NCI-H510A treated with DMSO at 0.1 percent for 48 hours (cell line): ENCODE measurements at regions not wholly inside any gene's neighbourhood (a gene's known extent, or its start where the extent isn't known, plus 50 kb on each side); places are given as distances from the start of the nearest gene placed in this dataset.
A peak's percentile ranks its signal among the peaks of the same experiment; 100 is the strongest.

ENCODE experiments used
- DNase-seq: peaks from one replicate; lab custom pipeline; 2025; lab: John Stamatoyannopoulos, UW

DNA sequence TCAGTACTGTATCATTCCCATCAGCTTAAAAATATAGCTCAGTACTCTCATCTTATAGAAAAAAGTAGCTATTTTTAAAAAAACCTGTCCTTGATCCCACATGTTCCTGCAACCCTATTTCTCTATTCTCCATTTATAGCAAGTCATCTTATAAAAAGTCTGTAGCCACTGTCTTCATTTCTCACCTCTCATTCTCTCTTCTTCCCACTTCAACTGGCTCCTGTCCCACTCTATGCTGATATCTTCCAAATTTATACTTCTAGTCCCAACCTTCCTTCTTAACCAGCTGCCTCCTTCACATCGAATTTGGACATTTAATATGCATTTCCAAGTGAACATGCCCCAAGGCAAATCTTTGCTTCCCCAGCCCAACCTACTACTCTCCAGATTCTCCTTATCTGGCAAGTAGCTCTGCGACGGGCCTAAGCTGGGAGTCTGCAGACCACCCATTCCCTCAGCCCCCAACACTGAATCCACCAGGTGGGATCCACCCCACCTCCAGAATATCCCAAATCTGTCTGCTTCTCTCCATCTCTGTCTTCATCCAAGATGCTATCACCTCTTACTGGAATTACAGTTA, 52.0 kb upstream of the TANC2 start:
- DNase-seq: no peak

DNA sequence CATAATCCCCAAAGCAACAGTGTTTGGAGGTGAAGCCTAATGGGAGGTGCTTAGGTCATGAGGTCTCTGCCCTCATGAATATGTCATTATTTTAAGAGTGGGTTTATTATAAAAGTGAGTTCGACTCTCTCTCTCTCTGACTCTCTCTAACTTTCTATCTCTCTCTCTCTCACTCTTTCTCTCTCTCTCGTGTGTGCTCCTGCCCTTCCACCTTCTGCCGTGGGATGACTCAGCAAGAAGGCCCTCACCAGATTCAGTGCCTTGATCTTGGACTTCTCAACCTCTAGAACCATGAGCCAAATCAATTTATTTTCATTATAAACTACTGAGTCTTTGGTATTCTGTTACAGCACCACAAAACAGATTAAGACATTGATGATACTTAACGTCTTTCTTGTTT, 53.7 kb upstream of the TANC2 start:
- no peak for DNase-seq

DNA sequence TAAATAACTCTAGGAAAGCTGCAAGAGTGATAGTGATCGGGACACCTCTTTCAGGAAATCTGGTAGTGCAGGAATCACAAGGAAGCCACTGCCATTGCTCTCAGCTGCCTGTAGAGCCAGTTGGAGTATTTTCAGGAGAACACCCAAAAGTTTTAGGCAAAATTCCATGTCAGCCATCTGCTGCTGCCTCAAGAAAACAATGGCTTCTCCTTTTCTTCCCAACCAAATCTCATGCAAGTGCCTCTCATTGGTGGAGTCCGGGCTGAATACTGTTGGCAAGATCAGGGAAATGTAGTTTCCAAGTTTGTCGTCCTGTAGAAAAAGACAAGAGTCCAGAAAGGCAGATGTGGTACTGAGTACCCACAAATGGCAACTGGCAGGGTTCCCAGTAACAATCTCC, 54.9 kb upstream of the TANC2 start:
- no peak for DNase-seq

DNA sequence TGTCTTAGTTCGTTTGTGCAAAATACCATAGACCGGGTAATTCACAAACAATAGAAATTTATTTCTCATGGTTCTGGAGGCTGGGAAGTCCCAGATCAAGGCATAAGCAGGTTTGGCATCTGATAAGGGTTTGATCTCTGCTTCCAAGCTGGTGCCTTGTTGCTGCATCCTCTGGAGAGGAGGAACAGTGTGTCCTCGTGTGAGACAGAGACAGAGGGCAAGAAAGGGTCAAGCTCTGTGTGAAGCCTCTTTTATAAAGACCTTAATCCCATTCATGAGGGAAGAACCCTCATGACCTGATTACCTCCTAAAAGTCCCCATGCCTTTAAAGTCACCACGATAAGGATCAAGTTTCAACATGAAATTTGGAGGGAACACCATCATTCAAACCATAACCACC, 55.8 kb upstream of the TANC2 start:
- DNase-seq: no peak

DNA sequence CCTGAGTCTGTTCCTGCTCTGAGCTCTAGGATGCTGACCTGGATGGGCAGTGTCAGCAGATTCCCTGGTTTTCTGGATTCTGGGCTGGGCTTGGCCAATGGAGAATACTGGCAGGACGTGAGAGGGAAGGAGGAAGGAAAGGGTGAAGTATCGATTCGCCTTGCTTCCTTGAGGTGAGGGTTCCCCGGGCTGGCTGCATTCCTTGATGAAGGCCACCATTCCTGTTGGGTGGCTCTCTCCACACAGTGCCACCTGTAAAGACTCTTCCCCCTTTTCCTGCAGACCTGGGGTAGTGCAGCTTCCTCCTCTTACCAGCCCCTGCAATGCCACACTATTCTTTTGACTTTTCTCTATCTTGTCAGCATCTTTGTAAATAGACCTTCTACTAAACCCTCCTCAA, 58.1 kb upstream of the TANC2 start:
- DNase-seq: no peak

DNA sequence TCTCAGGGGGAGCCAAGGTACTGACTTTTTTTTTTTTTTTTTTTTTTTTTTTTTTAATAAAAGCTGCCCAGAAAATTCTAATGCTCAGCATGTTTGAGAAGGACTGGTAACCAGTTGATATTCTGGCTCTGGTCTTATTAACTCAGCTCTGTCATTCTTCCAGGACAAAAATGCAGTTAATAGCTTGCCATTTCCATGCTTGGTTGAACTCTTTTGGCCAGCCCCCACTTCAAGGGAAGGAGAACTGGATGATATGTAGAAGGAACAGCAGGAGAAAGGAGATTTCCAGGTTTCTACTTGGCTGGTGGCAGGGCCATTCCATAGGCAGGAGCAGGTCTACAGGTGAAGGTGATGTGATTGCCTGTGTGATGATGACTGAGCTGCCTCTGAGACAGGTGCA, 59.2 kb upstream of the TANC2 start:
- no peak for DNase-seq

DNA sequence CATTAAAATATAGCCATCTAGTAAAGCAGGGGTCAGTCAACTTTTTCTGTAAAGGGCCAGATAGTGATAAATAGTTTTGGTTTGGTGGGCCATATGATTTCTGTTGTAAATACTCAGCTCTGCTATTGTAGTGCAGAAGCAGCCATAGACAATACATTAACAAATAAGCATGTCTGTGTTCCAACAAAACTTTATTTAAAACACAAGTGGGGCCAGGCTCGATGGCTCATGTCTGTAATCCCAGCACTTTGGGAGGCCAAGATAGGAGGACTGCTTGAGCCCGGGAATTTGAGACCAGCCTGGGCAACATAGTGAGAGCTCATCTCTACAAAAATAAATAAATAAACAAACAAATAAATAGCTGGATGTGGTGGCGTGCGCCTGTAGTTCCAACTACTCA, 60.8 kb upstream of the TANC2 start:
- DNase-seq: no peak

DNA sequence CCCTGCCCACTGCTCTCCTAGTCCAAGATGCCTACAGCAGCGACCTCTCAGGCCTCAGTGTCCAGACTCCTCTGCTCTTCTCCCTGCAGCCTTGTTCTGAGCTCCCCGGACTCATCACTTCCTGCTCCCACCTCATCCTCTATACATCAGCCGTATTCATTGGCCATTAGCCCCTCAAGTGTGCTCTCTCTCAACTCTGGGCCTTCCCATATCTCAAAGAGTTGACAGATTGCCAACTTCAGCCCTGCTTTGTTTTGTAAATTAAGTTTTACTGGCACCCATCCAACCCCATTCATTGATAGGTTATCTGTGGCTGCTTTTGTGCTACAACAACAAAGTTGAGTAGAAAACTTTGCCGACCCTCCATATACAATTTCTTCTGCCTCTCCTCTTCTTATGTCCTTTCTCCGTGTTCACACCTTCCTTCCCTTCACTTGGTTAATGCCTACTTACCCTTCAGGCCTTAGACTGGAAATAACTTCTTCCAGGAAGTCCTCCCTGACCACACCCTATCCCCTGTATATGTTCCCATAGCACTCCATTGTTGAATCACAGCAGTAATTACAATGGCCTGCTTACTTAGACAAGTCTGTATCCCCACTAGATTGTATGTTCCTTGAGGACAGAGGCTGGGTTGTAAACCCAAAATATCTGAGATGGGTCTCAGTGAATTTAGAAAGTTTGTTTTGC, 63.4 kb upstream of the TANC2 start:
- peak; percentile 77 for DNase-seq

DNA sequence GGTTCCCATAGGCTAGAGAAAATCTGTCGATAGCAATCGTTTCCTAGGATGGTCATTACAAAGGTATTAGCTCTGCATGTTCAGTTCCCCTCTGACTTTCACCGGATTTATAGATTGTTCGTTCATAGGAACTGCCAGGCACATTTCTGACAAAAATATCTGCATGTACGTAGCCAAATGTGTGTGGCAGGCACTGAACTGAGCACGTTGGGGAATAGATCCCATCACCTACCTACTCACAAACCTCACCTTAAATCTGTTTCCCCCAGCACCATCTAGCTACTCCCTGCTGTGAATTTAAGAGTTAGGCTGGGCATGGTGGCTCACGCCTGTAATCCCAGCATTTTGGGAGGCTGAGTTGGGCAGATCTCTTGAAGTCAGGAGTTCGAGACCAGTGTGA, 64.5 kb upstream of the TANC2 start:
- DNase-seq: no peak

DNA sequence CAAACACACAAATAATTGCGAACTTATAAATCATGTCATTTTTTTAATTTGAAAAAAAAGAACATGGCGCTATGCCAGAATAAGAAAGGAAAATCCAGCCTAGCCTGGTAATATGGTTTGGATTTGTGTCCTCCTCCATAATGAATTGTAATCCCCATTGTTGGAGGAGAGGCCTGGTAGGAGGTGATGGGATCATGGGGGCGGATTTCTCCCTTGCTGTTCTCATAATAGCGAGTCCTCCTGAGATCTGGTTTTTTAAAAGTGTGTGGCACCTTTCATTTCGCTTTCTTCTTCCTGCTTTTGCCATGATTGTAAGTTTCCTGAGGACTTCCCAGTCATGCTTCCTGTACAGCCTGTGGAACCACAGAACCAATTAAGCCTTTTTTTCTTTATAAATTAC, 65.9 kb upstream of the TANC2 start:
- no peak for DNase-seq

DNA sequence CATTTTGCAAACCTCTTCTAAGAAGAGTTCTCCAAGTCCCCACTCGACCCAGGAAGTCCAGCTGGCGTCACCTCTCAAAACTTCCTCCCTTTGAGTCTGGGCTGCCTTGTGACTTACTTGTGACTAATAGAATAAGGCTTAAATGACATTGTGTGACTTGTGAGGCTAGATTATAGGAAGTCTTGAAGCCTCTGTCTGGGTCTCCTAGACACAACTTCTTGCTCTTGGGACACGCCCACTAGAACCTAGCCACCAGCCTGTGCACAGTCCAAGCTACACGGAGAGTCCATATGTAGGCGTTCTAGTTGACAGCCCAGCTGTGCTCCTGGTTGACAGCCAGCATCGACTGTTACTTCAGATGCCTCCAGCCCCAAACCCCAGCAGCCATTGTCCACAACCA, 66.7 kb upstream of the TANC2 start:
- no peak for DNase-seq

DNA sequence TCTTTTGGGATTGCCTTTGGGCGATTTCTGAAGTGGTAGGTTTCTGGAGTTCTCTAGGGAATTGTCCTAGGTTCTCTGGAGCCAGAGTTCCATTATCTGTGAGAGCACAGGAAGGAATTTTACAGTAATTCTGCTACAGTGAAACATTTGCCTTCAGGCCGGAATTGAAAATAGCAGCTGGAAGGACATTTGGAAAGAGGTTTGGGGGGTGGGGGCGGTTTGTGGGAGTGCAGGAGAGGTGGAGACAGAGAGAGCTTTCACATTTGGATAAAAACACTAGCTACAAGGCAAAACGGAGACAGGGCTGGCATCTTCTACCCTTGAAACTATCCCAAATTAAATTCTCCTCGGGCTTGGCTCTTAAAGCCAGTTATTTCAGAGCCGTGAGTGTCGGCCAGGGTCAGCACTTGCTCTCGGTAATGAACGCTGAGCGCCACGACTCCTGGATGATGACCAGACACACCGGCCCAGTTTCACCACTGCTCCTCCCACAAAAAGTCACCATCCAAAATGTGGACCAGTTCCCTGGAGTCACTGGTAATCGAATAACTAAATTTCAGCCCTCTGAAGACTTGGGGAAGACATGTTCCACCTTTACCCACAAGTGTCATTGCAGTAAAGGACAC, 67.7 kb upstream of the TANC2 start:
- no peak for DNase-seq

DNA sequence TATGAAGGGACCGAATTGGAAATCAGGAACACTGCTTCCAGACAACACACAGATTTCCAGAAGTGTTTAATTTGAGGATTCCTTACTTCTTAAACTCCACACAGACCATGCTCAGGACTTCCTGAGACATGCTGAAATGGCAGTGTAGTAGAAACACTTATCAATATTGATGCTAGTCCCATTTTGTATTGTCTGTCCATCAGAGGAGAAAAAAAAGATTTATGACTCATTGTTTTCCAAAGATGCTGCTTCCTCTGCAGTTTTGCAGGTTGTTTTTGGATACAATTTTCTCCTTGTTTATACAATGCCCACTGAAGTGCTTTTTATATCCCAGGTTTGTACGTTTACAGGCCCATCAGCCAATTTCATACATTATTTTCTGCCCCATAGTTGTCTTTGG, 68.3 kb upstream of the TANC2 start:
- DNase-seq: no peak

DNA sequence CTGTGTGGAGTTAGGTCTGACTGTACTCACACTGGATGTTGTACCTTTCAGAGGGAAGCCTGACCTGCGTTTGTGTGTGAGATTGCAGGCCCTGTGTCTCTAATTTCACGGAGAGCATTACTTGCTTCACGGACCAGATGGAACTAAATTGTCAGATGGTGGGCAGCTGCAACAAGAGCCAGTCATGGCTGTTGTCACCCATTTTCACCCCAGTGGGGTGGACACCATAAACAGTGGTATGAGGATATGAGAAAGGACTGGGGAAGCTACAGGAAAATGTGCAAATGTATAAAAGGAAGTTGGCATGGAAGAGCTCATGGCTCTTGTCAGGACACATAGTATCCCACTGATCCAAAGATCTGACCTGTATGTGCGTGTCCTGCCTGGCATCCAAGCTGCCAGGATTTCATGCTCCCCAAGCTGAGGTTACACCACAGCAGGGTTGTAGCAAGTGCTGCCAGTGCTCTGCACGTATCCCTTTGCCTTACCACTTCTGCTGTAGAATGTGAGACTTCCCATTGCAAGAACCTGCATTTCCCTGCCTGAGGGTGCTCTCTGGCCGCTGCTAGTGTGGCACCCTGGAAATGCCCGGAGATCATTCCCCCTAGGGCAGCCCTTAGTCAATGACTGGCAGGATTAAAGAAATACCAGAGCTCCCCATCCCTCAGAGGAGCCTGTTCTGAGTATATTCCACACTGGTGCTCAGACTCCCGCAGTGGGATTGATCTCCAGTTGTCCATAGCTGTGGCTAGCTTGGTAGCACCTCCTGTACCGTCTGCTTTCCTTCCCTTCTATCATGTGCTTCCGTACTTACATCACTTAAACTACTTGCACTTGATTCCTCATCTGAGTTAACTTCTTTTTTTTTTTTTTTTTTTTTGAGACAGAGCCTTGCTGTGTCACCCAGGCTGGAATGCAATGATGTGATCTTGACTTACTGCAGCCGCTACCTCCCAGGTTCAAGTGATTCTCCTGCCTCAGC, 70.4 kb upstream of the TANC2 start:
- no peak for DNase-seq

DNA sequence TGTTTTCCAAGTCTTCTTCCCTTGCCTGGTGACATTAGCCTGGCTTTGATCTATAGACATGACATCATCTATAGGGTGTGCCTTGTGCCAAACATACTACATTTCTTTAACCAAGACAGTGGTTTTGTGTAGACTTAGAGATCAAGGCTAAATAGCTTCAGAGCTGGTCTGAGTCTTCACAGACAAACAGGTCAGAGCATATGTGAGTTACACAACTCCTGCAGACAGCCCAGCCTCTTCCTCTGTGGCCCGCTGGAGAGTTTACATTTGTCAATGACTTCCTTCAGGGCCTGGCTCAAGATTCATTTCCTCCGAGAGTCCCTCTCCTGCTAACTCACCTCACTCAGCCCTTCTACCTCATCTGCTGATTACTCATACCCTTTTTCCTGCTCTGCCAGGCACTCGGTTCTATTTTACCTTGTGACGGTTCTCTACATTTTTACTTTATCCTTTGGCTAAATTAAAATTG, 73.1 kb upstream of the TANC2 start:
- peak; percentile 53 for DNase-seq

DNA sequence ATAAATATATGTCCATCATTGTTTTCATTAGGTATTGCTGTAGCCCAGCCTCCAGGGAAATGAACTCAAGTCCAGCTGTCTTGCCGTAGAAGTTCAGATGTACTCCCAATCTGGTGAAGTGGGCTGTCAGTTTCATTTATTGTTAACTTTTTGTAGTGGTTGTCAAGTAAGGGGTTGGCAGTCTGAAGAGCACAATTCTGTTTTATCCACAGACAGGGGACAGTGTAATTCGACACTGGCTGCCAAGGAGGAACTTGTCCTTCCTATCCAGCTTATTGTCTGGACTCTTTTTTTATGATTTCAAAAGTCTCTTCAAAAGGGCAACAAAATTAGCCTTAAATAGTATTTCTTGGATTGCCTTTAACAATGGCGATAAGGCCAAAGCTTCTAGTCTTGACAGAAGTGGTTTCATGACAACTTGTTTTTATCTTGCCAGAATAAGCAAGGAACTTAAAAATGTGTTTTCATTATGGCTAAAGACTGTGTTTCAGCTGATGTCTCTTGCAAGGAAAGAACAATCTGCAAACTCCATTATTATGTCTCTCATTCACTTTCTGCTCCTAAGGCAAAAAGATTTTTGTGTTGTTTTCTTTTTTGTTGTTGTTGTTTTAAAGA, 73.9 kb upstream of the TANC2 start:
- peak; percentile 71 for DNase-seq

DNA sequence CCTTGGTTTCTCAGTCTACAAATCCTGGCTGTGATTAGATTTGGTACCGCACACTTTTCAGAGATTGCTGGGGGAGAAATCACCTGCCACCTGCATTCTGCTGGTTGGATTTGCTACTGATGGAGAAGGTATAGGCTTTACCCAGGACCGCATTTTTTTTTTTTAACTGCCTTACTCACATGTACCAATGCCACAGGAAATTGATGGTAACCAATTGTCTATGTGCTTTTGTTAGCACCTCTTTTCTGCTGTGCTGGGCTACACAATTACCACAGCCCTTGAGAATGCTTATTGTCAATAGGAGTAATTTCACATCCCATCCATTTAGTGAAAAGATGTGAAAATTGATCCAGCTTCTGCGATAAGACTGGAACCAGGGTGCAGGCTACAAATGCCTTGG, 74.4 kb upstream of the TANC2 start:
- no peak for DNase-seq

DNA sequence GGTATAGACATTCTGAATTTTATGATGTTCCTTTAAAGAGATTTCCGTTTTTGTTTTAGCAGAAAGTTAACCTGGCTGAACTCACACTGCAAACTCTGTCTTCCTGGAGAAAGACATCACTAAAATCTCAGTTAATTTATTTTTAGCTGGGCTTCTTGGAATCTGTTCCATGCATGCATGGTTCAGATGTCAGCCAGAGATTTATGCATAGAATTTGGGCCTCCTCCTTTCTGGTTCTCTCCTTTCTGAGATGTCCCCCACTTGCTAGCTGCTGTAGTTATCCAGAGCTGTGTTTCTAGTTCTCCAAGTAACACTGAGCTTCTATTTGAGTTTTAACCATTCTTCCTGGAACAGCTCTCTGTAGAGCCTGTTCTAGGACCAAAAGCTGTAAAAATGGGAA, 77.3 kb upstream of the TANC2 start:
- DNase-seq: no peak

DNA sequence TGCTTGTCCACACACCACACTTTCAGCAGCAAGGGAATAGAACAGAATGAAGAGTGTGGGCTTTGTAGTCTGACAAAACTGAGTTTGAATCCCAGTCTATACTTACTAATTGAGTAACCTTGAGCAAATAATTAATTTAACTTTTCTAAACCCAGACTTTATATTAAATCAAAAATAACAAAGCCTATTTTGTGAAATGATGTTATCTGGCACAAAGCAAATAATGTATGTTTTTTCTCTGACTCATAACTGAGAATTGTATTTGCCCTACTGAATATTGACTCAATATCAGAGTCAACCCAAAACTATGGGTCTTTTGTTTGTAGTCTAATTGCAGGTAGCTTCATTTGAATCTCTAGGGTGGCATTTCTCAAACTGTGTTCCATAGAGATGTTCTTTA, 77.9 kb upstream of the TANC2 start:
- no peak for DNase-seq

DNA sequence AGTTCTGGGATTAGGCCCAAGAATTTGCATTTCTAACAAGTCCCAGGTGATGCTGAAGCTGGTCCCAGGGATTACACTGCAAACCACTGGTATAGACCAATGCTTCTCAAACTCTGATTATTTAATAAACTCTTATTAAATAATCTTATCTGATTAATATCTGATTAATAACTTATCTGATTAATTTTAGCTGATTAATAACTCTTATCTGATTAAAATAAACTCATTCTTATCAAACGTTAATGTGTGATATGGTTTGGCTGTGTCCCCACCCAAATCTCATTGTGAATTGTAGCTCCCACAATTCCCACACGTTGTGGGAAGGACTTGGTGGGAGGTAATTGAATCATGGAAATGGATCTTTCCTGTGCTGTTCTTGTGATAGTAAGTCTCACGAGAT, 78.6 kb upstream of the TANC2 start:
- no peak for DNase-seq

DNA sequence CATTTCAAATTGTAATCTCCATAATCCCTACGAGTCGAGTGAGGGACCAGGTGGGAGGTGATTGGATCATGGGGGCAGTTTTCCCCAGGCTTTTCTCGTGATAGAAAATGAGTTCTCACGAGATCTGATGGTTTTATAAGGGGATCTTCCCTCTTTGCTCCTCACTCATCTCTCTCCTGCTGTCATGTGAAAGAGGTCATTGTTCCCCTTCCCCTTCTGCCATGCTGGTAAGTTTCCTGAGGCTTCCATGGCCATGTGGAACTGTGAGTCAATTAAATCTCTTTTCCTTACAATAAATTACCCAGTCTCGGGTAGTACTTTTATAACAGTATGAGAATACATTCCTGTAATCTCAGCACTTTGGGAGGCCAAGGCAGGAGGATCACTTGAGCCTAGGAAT, 76.7 kb upstream of the MARCHF10 start:
- DNase-seq: no peak

DNA sequence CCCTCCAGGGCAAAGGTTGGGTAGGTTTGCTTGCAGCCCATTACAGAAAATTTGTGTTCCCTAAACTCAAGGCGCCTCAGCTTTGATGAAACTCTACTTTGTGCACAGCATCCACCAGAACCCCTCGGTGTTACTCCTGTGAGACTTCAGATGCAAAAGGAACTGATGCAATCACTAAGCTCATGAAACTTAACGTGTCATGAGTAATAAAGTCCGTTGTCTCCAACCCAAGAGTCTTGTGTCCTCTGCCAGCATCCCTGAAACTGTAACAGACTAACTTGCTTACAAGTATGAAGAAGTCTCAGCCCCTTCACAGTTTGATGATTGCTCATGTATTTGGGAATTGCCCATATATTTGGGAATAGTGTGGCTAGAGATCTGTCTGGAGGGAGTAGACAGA, 74.8 kb upstream of the MARCHF10 start:
- DNase-seq: no peak
